Trophoblast cell (in vitro differentiated cells and primary cell): ENCODE measurements at regions not wholly inside any gene's neighbourhood (a gene's known extent, or its start where the extent isn't known, plus 50 kb on each side); places are given as distances from the start of the nearest gene placed in this dataset.

Experiments
- DNase-seq, 2 donors: peaks; one replicate each; pipeline ENCODE4 v3.0.0-alpha.2; 2016
- H2AFZ ChIP-seq: 2 replicates; pipeline ENCODE4 v1.6.1; 2013; ENCODE audit warnings: low read length, moderate library complexity, mild to moderate bottlenecking; ENCODE audit not compliant: insufficient read depth, poor library complexity
- H2AK5ac ChIP-seq: 2 replicates; pipeline ENCODE4 v1.6.1; 2013; ENCODE audit warnings: mild to moderate bottlenecking, low read length
- H2BK120ac ChIP-seq: 2 replicates; pipeline ENCODE4 v1.6.1; 2013; ENCODE audit warnings: low read length, mild to moderate bottlenecking, moderate library complexity; ENCODE audit not compliant: insufficient read depth, poor library complexity
- H2BK12ac ChIP-seq: 2 replicates; pipeline ENCODE4 v1.6.1; 2013; ENCODE audit warnings: mild to moderate bottlenecking, low read length, moderate library complexity
- H2BK5ac ChIP-seq: 2 replicates; pipeline ENCODE4 v1.6.1; 2013; ENCODE audit warnings: low read length, low read depth, moderate library complexity, mild to moderate bottlenecking; ENCODE audit not compliant: poor library complexity
- H3K14ac ChIP-seq: 2 replicates; pipeline ENCODE4 v1.6.1; 2013; ENCODE audit warnings: mild to moderate bottlenecking, low read length
- H3K18ac ChIP-seq: 2 replicates; pipeline ENCODE4 v1.6.1; 2013; ENCODE audit warnings: mild to moderate bottlenecking, low read length
- H3K23ac ChIP-seq: 2 replicates; pipeline ENCODE4 v1.6.1; 2013; ENCODE audit warnings: low read length
- H3K27ac ChIP-seq: 2 replicates; pipeline ENCODE4 v1.5.1; 2013; ENCODE audit warnings: low read depth, mild to moderate bottlenecking, inconsistent platforms, low read length, moderate library complexity
- H3K27me3 ChIP-seq: 2 replicates; pipeline ENCODE4 v1.6.1; 2013; ENCODE audit warnings: inconsistent platforms, mild to moderate bottlenecking, low read length, moderate library complexity; ENCODE audit not compliant: insufficient read depth
- H3K36me3 ChIP-seq, 2 experiments: 1 replicate in 1 of 2; 2 replicates in 1 of 2; pipeline ENCODE4 v1.6.1; 2013; ENCODE audit warnings: low read length in 2 of 2, mild to moderate bottlenecking in 2 of 2, moderate library complexity in 1 of 2; ENCODE audit not compliant: insufficient read depth in 2 of 2, control insufficient read depth in 1 of 2
- H3K4ac ChIP-seq: 2 replicates; pipeline ENCODE4 v1.6.1; 2013; ENCODE audit warnings: low read depth, mild to moderate bottlenecking, low read length, moderate library complexity
- H3K4me1 ChIP-seq, 2 experiments: 1 replicate in 1 of 2; 2 replicates in 1 of 2; pipeline ENCODE4 v1.6.1; 2013; ENCODE audit warnings: low read length in 2 of 2, mild to moderate bottlenecking in 2 of 2, moderate library complexity in 1 of 2; ENCODE audit not compliant: insufficient read depth in 2 of 2, control insufficient read depth in 1 of 2
- H3K4me2 ChIP-seq: 2 replicates; pipeline ENCODE4 v1.6.1; 2013; ENCODE audit warnings: inconsistent platforms, mild to moderate bottlenecking, low read length, moderate library complexity
- H3K4me3 ChIP-seq: 2 replicates; pipeline ENCODE4 v1.5.1; 2013; ENCODE audit warnings: mild to moderate bottlenecking, low read depth, low read length, inconsistent platforms
- H3K79me1 ChIP-seq: one replicate; pipeline ENCODE4 v1.6.1; 2013; ENCODE audit warnings: low read length
- H3K79me2 ChIP-seq: 2 replicates; pipeline ENCODE4 v1.6.1; 2013; ENCODE audit warnings: low read length, mild to moderate bottlenecking; ENCODE audit not compliant: control insufficient read depth, insufficient read depth, poor library complexity
- H3K9ac ChIP-seq: 2 replicates; pipeline ENCODE4 v1.6.1; 2013; ENCODE audit warnings: mild to moderate bottlenecking, low read length
- H3K9me3 ChIP-seq: 2 replicates; pipeline ENCODE4 v1.6.1; 2013; ENCODE audit warnings: low read depth, mild to moderate bottlenecking, control low read depth, inconsistent platforms, low read length; ENCODE audit not compliant: insufficient read depth
- H4K12ac ChIP-seq: 2 replicates; pipeline ENCODE4 v1.6.1; 2013; ENCODE audit warnings: low read depth, mild to moderate bottlenecking, low read length, moderate library complexity
- H4K8ac ChIP-seq: 2 replicates; pipeline ENCODE4 v1.6.1; 2013; ENCODE audit warnings: low read depth, mild to moderate bottlenecking, low read length, moderate library complexity
- H4K91ac ChIP-seq: one replicate; pipeline ENCODE4 v1.6.1; 2013; ENCODE audit warnings: low read depth, mild to moderate bottlenecking, low read length, moderate library complexity
- WGBS: extraction: QIAGEN DNeasy Blood & Tissue Kit; methylation state at CpG from one replicate; pipeline ENCODE4 v1.1.7; 2013; ENCODE audit warnings: missing lambda C conversion rate; ENCODE audit not compliant: insufficient read length, insufficient coverage; ENCODE audit errors: extremely low coverage; 5-methylcytosine and 5-hydroxymethylcytosine counted together

DNA sequence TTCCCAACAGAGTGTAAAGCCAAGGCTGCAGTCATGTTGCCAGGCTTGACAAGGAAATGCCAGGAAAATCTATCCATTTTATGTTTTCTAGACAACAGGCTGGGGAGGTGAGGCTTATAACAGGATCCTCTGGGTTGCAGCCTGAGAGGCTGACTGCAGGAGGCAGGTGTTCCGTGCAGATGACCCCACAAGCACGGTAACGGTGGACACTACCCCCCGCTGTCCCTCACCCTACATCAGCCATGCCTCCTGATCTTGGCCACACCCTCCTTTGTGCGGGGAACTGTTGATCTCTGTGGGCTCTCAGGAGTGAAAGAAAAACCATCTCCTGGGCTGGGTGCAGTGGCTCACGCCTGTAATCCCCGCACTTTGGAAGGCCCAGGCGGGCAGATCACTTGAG is 68.0 kb upstream of the ADPGK start:
- no peak overlapping the region for H2AFZ ChIP-seq
- no peak overlapping the region for H2BK12ac ChIP-seq
- no peak for DNase-seq
- H3K27me3 ChIP-seq: no peaks in the 10 kb centered on the region
- H2BK5ac ChIP-seq: no peak overlapping the region
- H3K9ac ChIP-seq: no peak overlapping the region
- peaks cover 2% of the 10 kb centered on the region for H3K9me3 ChIP-seq
- H4K8ac ChIP-seq: no peak overlapping the region
- no peak overlapping the region for H2BK120ac ChIP-seq
- no peaks in the 10 kb centered on the region for H3K79me2 ChIP-seq
- no peak overlapping the region for H3K23ac ChIP-seq
- no peaks in the 10 kb centered on the region for H3K79me1 ChIP-seq
- no peaks in the 10 kb centered on the region for H3K4me1 ChIP-seq
- no peak overlapping the region for H4K12ac ChIP-seq
- H3K4me2 ChIP-seq: no peak overlapping the region
- no peak overlapping the region for H3K4me3 ChIP-seq
- H3K14ac ChIP-seq: no peak overlapping the region
- H3K27ac ChIP-seq: no peak overlapping the region
- no peak overlapping the region for H3K4ac ChIP-seq
- H3K36me3 ChIP-seq: no peaks in the 10 kb centered on the region
- no CpG with 5 or more reads among the region's 8 CpGs for WGBS
- H4K91ac ChIP-seq: no peak overlapping the region
- no peak overlapping the region for H3K18ac ChIP-seq
- H2AK5ac ChIP-seq: no peak overlapping the region

DNA sequence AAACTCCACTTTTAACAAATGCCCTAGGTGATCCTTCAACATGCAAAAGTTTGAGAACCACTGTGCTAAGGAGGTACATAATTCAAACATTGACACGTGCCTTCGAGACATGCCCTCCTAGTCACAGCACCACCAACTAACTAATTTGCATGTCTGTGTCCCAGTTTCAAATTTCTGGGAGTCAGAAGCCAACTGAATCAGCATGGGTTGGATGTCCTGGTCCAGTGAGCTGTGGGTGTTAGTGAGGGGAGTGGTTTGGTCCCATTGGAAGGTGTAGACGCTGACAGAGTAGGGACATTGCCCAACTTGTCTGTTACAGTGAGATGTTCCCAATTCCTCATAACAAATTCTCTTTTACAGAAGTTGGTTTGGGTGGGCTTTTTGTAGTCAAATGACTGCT is 67.3 kb upstream of the ADPGK start:
- no peak for DNase-seq
- Histone ChIP-seq H2AK5ac (no peak overlapping the region), H3K14ac (no peak overlapping the region), H2BK120ac (no peak overlapping the region), H3K27me3 (no peaks in the 10 kb centered on the region), H3K36me3 (no peaks in the 10 kb centered on the region), H3K9ac (no peak overlapping the region), H4K91ac (no peak overlapping the region), H3K79me1 (no peaks in the 10 kb centered on the region), H3K9me3 (peaks cover 2% of the 10 kb centered on the region), H3K23ac (no peak overlapping the region), H3K4me3 (no peak overlapping the region), H3K4ac (no peak overlapping the region), H4K12ac (no peak overlapping the region), H4K8ac (no peak overlapping the region), H3K18ac (no peak overlapping the region), H3K79me2 (no peaks in the 10 kb centered on the region), H3K4me2 (no peak overlapping the region), H2BK5ac (no peak overlapping the region), H2BK12ac (no peak overlapping the region), H3K4me1 (no peaks in the 10 kb centered on the region), H2AFZ (no peak overlapping the region), H3K27ac (no peak overlapping the region)
- no CpG with 5 or more reads among the region's 3 CpGs for WGBS

DNA sequence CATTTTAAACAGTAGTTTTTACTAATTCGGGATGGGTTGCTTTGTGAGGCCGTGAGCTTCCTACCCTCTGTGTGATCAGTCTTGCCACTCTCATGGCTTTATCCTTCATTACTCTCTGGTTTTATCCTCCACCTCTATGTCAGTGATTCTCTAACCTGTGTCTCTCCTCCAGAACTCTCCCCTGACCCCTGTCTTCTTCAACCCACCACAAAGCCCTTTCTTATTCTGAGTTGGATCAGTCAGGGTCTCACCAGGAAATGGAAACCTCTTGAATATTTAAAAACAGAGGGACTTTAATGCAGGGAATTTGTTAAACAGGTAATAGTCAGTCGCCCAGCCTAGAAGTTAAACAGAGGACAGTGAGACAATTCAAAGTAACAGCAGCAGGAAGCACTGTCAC is 64.2 kb upstream of the ADPGK start:
- H4K8ac ChIP-seq: no peak overlapping the region
- H3K4me3 ChIP-seq: no peak overlapping the region

DNA sequence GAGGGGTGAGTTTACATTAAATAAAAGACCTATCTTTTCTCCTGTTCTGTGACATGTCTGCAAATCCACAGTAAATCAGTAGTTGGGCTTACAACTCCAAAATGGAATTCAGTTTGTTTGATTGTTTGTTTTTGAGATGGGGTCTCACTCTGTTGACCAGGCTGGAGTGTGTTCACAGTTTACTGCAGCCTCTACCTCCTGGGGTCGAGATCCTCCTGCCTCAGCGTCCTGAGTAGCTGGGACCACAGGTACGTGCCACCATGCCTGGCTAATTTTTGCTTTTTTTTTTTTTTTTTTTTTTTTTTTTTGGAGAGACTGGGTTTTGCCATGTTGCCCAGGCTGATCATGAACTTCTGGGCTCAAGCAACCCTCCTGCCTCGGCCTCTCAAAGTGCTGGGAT is 63.5 kb upstream of the ADPGK start:
- Histone ChIP-seq H2BK12ac (no peak overlapping the region), H3K36me3 (no peaks in the 10 kb centered on the region), H3K9ac (no peak overlapping the region), H3K4me3 (no peak overlapping the region), H4K91ac (no peak overlapping the region), H2BK5ac (no peak overlapping the region), H3K27ac (no peak overlapping the region), H3K23ac (no peak overlapping the region), H2AFZ (no peak overlapping the region), H3K18ac (no peak overlapping the region), H3K4me2 (no peak overlapping the region), H3K4ac (no peak overlapping the region), H3K4me1 (no peaks in the 10 kb centered on the region), H3K27me3 (no peaks in the 10 kb centered on the region), H4K8ac (no peak overlapping the region), H3K14ac (no peak overlapping the region), H2AK5ac (no peak overlapping the region), H3K79me2 (no peaks in the 10 kb centered on the region), H2BK120ac (no peak overlapping the region), H4K12ac (no peak overlapping the region), H3K9me3 (peaks cover 2% of the 10 kb centered on the region), H3K79me1 (no peaks in the 10 kb centered on the region)
- WGBS: no CpG with 5 or more reads among the region's 4 CpGs
- DNase-seq: no peak

More for the DNA sequence above, 64.2 kb upstream of the ADPGK start:
- H3K14ac ChIP-seq: no peak overlapping the region
- no peak for DNase-seq
- no peak overlapping the region for H2BK12ac ChIP-seq
- no peaks in the 10 kb centered on the region for H3K79me1 ChIP-seq
- H4K91ac ChIP-seq: no peak overlapping the region
- no peaks in the 10 kb centered on the region for H3K4me1 ChIP-seq
- no peaks in the 10 kb centered on the region for H3K79me2 ChIP-seq
- H3K9me3 ChIP-seq: peaks cover 2% of the 10 kb centered on the region
- no peak overlapping the region for H2BK120ac ChIP-seq
- H3K23ac ChIP-seq: no peak overlapping the region
- H2BK5ac ChIP-seq: no peak overlapping the region
- no peak overlapping the region for H3K27ac ChIP-seq
- H3K27me3 ChIP-seq: no peaks in the 10 kb centered on the region
- no peak overlapping the region for H2AFZ ChIP-seq
- no peaks in the 10 kb centered on the region for H3K36me3 ChIP-seq
- H3K4me2 ChIP-seq: no peak overlapping the region
- H3K9ac ChIP-seq: no peak overlapping the region
- no peak overlapping the region for H4K12ac ChIP-seq
- no peak overlapping the region for H3K4ac ChIP-seq
- WGBS: no CpG with 5 or more reads among the region's 3 CpGs
- no peak overlapping the region for H2AK5ac ChIP-seq
- no peak overlapping the region for H3K18ac ChIP-seq
